NCI-H82 treated with DMSO at 0.1 percent for 48 hours (cell line): ENCODE measurements at regions not wholly inside any gene's neighbourhood (a gene's known extent, or its start where the extent isn't known, plus 50 kb on each side); places are given as distances from the start of the nearest gene placed in this dataset.

ENCODE experiments used
- DNase-seq: peaks from one replicate; lab custom pipeline; 2025; ENCODE audit not compliant: unreplicated experiment; lab: John Stamatoyannopoulos, UW

- no peak for DNase-seq
These were observed 59.1 kb upstream of the SLC14A2 start for GRCh38 chr18:45556222-45556621.

DNA sequence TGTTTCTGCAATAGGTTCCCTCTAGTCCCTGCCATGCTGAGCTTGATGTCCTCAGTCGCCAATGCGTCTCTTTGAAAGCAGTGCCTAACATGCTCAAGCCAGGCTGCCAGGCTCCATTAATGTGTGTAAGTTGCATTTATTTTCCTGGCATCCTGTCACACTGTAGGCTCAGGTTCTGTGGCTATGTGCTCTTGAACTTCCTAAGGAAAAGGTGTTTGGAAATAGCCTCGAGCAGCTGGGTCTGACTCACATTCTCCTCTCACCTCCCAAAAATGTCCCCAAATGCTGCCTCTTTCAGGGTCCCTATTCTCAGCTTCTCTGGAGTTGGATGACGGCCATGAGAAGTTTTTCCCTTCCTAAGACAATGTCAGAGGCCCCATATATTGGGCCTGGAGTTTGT is 58.0 kb upstream of the SLC14A2 start:
- DNase-seq = no peak

- DNase-seq = no peak
These were observed 57.5 kb upstream of the SLC14A2 start for GRCh38 chr18:45557779-45558178.

GRCh38 chr18:45559258-45559657 is 56.0 kb upstream of the SLC14A2 start:
- DNase-seq = no peak

DNA sequence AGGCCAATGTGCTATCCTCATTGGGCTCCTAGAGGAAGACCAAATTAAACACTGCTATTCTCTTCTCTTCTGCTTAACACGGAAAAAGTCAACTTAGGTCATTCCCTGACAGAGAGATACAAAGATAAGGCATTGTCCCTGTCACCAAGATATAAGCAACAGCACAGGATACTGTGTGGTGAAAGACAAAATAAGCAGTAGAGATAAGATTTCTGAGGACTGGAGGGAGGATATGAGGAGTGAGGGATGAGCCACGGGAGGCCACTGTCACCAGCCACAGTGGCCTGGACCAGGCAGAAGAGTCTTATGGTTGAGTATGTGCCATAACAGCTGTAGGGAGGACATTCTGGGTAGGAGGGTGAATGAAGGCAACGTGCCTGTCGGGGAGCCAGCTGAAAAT is 54.4 kb upstream of the SLC14A2 start:
- DNase-seq = no peak

DNA sequence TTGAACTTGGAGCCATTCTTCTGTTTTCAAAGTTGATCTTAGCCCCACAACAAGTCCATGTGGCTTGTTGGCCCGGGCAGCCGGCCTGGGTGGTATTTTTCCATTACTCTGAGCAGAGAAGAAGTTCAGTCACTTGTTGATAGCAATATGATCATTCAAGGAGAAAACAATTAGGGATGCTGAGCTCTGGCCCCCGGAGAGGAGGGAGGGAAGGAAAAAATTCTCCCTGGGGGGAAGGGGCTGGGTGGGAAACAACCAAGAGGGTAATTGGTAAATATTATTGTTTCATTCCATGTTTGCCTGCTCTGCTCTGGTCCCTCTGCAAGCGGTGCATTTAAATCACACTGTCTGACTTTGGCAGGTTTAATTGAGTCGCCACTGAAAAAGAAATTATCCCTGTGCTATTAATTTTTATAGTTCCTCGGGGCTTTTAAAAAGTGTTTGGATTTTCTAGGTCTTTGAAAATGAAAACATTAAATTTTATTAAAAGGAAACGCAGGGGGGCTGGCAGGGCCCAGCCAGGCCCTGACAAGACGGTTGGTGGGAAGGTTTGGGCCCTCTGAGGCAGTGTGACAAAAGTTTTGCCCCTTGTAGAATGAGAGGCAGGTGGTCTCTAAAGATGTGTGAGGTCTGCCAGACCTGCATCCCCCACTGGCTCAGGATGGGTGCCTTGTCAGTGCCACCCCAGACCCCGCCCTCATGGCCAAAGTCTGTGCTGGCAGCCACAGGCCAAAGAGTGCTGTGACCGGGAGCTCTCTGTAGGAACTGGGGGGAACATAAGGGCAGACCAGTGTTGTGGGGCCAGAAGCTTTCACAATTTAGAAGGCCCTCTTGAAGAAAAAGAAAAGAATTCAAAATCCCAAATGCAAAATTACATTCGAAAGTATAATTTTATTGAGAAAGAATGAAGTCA is 52.5 kb upstream of the SLC14A2 start:
- no peak for DNase-seq

DNA sequence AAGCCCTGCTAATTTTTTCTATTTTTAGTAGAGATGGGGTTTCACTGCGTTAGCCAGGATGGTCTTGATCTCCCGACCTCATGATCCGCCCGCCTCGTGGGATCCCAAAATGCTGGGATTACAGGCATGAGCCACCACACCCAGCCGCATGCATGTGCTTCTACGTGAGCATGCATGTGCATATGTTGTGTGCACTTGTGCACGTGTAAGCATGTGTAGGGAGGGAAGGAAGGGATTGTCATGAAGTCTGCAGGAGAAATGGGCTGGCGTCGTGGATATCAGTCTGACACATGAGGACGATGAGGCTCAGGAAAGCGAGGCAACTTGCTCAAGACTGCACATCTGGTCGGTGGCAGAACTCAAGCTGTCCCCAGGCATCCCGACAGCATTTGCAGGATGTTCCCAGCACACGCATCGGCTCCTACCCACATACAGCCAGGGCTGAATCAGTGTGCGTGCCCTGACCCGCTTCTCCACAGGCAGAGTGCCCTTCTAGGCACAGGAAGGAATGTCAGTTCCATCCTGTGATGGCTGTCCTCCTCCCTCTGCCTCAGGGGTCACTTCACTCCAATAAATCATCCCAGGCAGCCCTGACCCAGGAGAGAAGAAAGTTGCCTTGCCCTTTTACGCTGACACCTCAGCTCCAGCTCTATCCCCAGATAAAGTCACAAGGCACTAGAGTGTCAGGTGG is 49.9 kb upstream of the SLC14A2 start:
- DNase-seq = no peak
